NCI-H2227 treated with DMSO at 0.1 percent for 48 hours (cell line): ENCODE measurements at regions not wholly inside any gene's neighbourhood (a gene's known extent, or its start where the extent isn't known, plus 50 kb on each side); places are given as distances from the start of the nearest gene placed in this dataset.

Experiments used
- DNase-seq: peaks from one replicate; lab custom pipeline; 2025; lab: John Stamatoyannopoulos, UW

DNA sequence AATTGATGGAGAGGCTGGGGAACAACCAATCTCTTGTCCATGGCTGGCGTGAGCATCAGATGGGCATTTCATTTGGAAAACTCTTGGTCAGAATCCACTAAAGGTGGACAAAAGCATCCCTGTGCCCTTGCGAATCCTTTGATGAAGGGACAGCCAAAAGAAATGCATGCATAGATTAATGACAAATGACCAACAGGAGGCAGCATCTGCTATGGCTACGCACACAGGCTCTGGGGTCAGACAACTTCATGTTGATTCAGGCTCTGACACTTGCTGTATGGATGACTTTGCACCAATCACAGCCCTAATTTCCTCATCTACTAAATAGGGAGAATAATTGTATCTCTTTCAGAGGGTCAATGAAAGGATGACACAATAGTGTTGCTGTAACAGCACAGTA lies 117.5 kb downstream of the ASCL4 start:
- no peak for DNase-seq

DNA sequence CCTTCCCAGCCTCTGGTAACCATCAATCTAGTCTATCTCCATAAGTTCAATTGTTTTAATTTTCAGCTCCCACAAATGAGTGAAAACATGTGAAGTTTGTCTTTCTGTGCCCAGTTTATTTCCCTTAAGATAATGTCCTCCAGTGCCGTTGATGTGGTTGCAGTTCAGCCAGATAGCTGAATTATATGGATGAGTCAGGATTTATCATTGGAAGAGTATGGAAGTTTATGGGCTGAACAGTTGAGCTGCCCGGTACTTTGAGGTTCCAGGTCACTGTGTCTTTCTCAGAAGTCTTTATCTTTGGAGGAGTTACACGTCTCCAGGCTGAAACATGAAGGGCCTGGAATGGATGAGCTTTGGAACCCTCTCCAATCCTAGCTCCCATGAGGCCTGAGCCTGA lies 120.1 kb downstream of the ASCL4 start:
- no peak for DNase-seq

- DNase-seq, result no peak
Measured at GRCh38 chr12:107895966-107896365, 121.5 kb downstream of the ASCL4 start.

- no peak for DNase-seq
Measured at GRCh38 chr12:107900588-107900987, 126.1 kb downstream of the ASCL4 start.

DNA sequence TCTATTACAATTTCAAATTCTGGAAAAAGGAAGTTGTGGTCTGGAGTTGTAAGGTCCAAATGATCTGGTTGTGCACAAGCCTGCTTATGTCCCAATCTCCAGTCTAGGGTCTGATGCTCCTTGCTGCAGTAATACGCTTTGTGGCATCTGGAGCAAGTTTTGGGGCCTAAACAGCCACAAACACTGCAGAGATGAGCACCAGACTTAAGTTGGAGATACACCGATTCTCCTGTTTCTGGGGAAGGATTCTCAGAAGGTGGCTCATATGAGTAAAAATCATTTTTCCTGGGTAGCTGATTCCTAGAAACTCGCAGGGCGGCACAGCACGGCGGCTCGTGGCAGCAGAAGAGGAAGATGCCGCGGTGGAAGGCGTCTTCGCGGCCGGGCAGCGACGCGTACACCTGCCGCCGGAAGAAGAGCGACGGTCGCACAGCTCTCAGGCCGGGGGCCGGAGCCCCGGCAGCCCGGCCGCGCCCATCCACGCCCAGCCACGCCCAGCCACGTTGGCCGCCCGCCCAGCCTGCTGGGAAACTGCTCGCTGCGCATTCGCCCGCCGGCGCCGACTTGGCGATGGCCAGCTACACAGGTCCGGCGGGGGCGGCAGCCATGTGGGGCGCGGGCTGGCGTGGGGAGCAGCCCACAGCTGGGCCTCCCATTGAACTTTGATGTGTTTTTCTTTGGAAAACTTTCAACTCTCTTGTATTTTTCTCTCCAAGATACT lies 129.0 kb downstream of the ASCL4 start:
- peak; percentile 87 for DNase-seq

DNA sequence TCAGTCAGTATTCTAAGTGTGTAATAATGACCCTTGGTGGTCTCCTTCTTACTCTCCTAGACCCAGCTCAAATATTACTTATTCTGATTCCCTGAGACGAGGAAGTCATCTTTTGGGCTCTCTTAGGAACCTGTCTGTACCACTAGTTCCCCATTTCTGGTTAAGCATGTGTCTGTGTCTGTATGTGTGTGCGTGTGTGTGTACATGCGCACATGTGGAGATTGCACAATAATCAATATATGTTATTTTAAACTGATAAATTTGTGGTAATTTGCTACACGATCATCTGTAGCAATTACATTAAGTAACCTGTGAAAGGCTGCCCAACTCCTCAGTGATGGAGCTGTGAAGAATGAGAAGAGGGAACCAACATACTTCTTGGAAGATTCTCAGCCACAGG lies 132.2 kb downstream of the ASCL4 start:
- DNase-seq, result no peak

GRCh38 chr12:107912421-107913004 lies 138.0 kb downstream of the ASCL4 start:
- DNase-seq, result no peak

- no peak for DNase-seq
Measured at GRCh38 chr12:107914460-107914977, 140.0 kb downstream of the ASCL4 start.

- peak; percentile 27 for DNase-seq
Measured at GRCh38 chr12:107917912-107918800, 143.7 kb downstream of the ASCL4 start.

GRCh38 chr12:107921062-107921461 lies 146.6 kb downstream of the ASCL4 start:
- no peak for DNase-seq

GRCh38 chr12:107925125-107925524 lies 150.6 kb downstream of the ASCL4 start:
- DNase-seq, result no peak

DNA sequence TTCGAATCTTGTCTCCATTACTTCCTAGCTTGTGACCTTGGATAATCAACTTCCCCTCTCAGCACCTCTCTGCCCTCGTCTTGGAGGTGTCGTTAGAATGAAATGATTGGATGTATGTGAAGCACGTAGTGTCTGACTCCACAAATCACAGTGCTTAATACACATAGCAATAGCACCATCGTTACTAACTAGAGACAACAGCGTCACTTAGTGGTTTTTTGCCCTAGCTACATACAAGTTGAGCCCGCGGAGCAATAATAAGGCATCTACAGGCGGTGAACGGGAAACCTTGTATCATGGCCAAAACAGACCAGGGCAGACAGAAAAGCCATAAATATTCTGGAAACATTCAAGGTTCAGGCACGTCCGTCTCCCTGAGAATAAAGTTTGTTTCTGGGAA lies 154.9 kb downstream of the ASCL4 start:
- DNase-seq, result peak; percentile 85

DNA sequence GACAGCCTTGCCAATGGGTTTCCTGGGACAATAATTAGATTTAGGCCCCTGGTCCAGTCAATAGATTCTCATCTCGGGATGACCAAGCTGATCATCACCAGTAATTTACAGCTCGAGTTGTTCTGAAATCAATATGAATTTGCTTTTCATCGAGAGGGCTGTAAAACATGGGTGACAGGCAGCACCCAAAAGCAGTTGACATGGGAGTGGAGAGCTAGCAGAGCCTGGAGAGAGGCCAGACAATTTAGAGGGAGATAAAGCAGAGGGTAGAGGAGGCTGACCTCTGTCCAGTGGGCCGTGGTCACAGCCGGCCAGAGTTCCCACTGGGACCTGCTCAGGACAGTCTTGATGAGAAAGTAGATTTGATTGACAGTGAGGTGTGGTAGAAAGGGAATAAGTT lies 157.3 kb downstream of the ASCL4 start:
- no peak for DNase-seq

- DNase-seq, result no peak
Measured at GRCh38 chr12:107938446-107938845, 163.9 kb downstream of the ASCL4 start.

DNA sequence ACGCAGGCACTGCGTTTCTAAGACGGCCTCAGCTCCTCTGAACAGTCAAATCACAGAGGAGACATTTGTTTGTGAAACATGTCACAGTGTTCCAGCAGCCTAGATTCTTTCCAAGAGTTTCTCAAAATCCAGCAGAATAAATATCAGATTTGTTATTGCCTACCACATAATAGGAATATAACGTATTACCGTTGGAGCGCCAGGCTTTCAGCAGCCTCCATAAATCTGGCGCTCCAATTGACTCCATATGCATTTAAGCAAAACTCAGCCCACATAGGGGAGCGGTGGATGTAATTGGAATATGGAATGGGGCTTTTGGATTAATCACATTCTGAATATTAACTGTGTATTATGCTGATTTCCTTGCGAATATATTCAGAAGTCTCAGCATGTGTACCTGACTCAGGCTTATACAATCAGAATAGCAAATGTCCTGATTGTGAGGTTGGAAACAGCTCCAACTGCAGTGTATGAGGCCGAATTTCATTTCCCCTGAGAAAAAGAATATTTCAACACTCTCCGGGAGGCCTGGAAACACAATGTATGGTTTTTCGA lies 174.0 kb downstream of the ASCL4 start:
- DNase-seq, result no peak

GRCh38 chr12:107951024-107951423 lies 176.5 kb downstream of the ASCL4 start:
- no peak for DNase-seq

- DNase-seq, result no peak
Measured at GRCh38 chr12:107955966-107956643, 173.0 kb upstream of the WSCD2 start.

DNA sequence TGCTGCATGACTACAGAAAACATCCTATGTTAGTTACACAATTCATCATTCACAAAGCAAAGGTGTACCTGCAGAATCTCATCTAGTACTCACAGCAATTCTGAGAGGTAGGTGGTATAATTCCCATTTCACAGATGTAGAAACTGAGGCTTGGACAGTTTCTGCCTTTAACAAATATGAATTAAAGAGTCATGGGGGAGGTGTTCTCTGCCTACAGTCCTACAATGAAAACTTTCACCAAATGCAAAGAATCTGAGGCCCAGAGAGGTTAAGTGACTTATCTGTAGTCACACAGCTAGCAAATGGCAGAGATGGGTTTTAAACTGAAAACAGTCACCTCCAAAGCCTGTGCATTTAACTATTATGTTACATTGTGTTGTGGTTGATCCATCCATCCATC lies 171.6 kb upstream of the WSCD2 start:
- no peak for DNase-seq

DNA sequence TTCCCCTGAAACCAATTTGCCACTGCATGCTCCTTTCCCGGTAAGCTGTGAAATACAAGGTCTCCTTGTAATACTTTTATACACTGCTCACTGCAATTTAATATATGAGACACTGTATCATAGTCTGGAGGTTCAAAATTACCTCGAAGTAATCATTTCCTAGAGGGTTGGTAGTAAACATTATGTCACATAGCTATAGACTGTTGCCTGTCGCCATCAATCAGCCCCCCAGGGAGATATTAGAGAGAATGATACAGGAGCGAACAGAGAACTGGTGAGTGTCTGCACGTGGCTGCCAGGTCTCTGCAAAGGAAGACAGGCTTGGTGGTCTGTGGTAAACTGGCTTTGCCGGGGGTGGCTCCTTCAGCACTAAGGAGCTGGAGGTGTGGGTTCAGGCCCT lies 165.5 kb upstream of the WSCD2 start:
- DNase-seq, result no peak

DNA sequence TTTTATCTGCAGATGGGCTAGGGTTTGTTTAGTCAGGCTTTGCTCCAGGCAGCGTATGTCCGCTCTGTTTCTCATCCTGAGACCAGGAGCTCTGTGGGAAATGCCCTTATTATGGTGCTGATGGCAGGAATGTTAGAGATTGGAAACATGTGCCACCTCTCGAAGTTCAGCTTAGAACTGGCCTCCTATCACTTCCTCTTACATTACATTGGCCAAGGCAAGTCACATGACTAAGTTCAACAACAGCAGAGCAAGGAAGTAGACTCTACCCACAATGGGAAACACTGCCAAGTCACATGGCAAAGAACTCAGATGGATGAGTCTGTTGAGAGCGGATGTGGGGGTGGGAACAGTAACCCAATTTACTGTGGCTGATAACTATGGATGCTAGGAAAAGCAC lies 161.9 kb upstream of the WSCD2 start:
- DNase-seq, result peak; percentile 95

DNA sequence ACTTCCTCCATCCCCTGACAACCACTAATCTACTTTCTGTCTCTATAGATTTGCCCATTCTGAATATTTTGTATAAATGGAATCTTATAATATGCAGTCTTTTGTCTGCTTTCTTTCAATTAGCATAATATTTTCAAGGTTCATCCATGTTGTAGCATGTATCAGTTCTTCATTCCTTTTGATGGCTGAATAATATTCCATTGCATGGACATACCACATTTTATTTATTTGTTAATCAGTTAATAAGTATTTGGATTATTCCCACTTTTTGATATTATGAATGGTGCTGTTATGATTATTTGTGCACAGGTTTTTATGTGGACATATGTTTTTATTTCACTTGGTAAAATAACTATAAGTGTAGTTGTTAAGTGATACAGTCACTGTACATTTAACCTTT lies 155.1 kb upstream of the WSCD2 start:
- DNase-seq, result no peak

DNA sequence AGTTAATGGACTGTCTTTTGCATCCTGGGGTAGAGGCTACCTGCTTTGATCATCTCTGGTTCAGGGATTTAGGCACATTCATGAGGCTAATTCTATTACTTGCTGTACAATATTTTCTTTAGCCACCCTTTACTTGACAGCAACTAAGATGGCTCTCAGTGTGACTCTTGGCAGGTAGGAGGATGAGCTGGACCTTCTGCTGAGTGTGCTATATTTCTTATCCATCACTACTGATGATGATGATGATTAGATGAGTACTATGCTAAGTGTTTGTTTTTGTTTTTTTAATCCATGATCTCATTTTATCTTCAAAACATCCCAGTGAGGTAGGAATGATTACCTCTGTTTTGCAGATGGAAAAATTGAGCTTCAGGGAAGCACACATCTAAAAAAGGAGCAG lies 152.8 kb upstream of the WSCD2 start:
- DNase-seq, result no peak
